ENCODE measurements at regions not wholly inside any gene's neighbourhood (a gene's known extent, or its start where the extent isn't known, plus 50 kb on each side); places are given as distances from the start of the nearest gene placed in this dataset.
"Not testable (repeated sequence)": the region's sequence is repeated elsewhere in the genome, so short reads cannot be mapped to it uniquely, and the experiment has no call there.

DNA sequence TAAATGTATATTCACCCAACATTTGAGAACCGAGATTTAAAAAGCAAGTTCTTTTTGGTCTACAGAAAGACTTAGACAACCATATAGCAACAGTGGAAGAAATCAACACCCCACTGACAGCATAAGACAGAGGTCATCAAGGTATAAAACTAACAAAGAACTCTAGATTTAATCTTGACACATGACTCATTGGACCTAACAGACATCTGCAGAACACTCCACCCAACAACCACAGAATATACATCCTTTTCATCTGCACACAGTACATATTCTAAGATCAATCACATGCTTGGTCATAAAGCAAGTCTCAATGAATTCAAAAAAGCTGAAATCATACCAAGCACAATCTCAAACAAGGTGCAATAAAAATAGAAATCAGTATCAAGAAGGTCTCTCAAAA, 65.8 kb downstream of the SPIN4 start:
- DNase-seq = no peak
- Mint-ChIP-seq H3K4me1 (ENCODE audit: low read depth) (no peaks in the 10 kb centered on the region), H3K36me3 (ENCODE audit: low read depth) (no peaks in the 10 kb centered on the region), H3K27me3 (peaks cover 20% of the 10 kb centered on the region), H3K4me3 (no peak overlapping the region), H3K9me3 (peaks cover 4% of the 10 kb centered on the region), H3K27ac (no peak overlapping the region)

GRCh38 chrX:63284659-63285058, 66.5 kb downstream of the SPIN4 start:
- H3K4me1 Mint-ChIP-seq (ENCODE audit: low read depth) = no peaks in the 10 kb centered on the region
- H3K4me3 Mint-ChIP-seq = no peak overlapping the region
- H3K9me3 Mint-ChIP-seq = peaks cover 4% of the 10 kb centered on the region
- no peak for DNase-seq
- H3K27ac Mint-ChIP-seq = no peak overlapping the region
- H3K36me3 Mint-ChIP-seq (ENCODE audit: low read depth) = no peaks in the 10 kb centered on the region
- H3K27me3 Mint-ChIP-seq = peaks cover 19% of the 10 kb centered on the region

- peaks cover 4% of the 10 kb centered on the region for H3K9me3 Mint-ChIP-seq
- H3K36me3 Mint-ChIP-seq (ENCODE audit: low read depth) = no peaks in the 10 kb centered on the region
- no peak overlapping the region for H3K4me3 Mint-ChIP-seq
- no peak overlapping the region for H3K27ac Mint-ChIP-seq
- peaks cover 10% of the 10 kb centered on the region for H3K27me3 Mint-ChIP-seq
- DNase-seq = no peak
- H3K4me1 Mint-ChIP-seq (ENCODE audit: low read depth) = no peaks in the 10 kb centered on the region
These were observed 67.8 kb downstream of the SPIN4 start for GRCh38 chrX:63283348-63283747.

GRCh38 chrX:63282828-63283227, 68.3 kb downstream of the SPIN4 start:
- Mint-ChIP-seq H3K9me3 (peaks cover 4% of the 10 kb centered on the region), H3K4me1 (ENCODE audit: low read depth) (no peaks in the 10 kb centered on the region)
- no peak for DNase-seq

DNA sequence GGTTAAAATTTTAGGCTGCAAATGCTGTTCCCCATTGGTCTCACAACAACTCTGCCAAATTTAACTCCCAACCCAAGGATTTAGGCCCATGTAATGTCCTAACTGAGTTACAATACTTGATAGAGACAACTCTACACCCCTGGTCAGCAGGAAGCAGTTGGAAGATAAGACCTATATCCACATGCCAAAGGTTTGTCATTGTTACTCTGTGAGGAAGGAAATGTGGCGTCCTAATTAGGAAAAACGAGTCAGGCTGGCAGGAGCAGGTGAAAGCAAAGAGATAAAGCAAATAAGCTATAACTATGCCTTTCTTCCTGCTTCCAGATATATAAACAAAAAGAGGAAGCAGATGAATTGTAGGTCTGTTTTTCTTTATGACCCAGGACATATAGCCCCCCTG, 69.1 kb downstream of the SPIN4 start:
- H3K27ac Mint-ChIP-seq = no peak overlapping the region
- no peak for DNase-seq
- no peaks in the 10 kb centered on the region for H3K36me3 Mint-ChIP-seq (ENCODE audit: low read depth)
- peaks cover 4% of the 10 kb centered on the region for H3K9me3 Mint-ChIP-seq
- H3K4me3 Mint-ChIP-seq = no peak overlapping the region
- no peaks in the 10 kb centered on the region for H3K4me1 Mint-ChIP-seq (ENCODE audit: low read depth)
- peaks cover 10% of the 10 kb centered on the region for H3K27me3 Mint-ChIP-seq

More at GRCh38 chrX:63282828-63283227, 68.3 kb downstream of the SPIN4 start:
- Mint-ChIP-seq H3K36me3 (ENCODE audit: low read depth) (no peaks in the 10 kb centered on the region), H3K4me3 (no peak overlapping the region), H3K27ac (no peak overlapping the region), H3K27me3 (peaks cover 10% of the 10 kb centered on the region)

GRCh38 chrX:63281465-63281864, 69.7 kb downstream of the SPIN4 start:
- no peaks in the 10 kb centered on the region for H3K4me1 Mint-ChIP-seq (ENCODE audit: low read depth)
- no peak overlapping the region for H3K27ac Mint-ChIP-seq
- no peaks in the 10 kb centered on the region for H3K36me3 Mint-ChIP-seq (ENCODE audit: low read depth)
- peaks cover 4% of the 10 kb centered on the region for H3K9me3 Mint-ChIP-seq
- DNase-seq = no peak
- no peak overlapping the region for H3K4me3 Mint-ChIP-seq
- peaks cover 6% of the 10 kb centered on the region for H3K27me3 Mint-ChIP-seq

DNA sequence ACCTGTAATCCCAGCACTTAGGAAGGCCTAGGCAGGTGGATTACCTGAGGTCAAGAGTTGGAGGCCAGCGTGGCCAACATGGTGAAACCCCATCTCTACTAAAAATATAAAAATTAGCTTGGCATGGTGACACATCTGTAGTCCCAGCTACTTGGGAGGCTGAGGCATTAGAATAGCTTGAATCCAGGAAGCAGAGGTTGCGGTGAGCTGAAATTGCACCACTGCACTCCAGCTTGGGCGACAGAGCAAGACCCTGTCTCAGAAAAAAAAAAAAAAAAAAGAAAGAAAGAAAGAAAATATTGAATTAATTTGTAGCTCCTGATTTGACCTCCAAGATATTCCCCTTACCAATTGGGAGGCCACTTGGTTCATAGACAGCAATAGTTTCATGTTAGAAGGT, 73.7 kb downstream of the SPIN4 start:
- not testable (repeated sequence) for H3K27ac Mint-ChIP-seq; H3K9me3 Mint-ChIP-seq; H3K4me1 Mint-ChIP-seq (ENCODE audit: low read depth); H3K4me3 Mint-ChIP-seq; H3K36me3 Mint-ChIP-seq (ENCODE audit: low read depth); DNase-seq
- H3K27me3 Mint-ChIP-seq = peaks cover 14% of the 10 kb centered on the region

- Mint-ChIP-seq H3K27ac (no peak overlapping the region), H3K4me3 (no peak overlapping the region)
- DNase-seq = peak; percentile 44
These were observed 76.0 kb downstream of the SPIN4 start for GRCh38 chrX:63275127-63275526.

DNA sequence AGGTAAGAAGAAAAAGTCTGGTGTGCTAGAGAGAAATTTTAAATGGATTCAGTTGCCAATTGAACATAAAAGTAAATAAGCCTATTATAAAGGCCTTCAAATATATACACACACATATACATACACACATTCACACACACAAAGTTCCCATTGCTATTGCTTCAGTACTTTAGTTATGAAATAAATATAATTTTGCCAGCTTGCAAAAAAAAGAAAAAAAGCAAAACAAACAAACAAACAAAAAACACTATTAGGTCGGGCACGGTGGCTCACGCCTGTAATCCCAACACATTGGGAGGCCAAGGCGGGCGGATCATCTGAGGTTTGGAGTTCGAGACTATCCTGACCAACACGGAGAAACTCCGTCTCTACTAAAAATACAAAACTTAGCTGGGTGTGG, 80.3 kb downstream of the SPIN4 start:
- Mint-ChIP-seq H3K36me3 (ENCODE audit: low read depth) (no peaks in the 10 kb centered on the region), H3K4me1 (ENCODE audit: low read depth) (no peaks in the 10 kb centered on the region), H3K4me3 (no peak overlapping the region), H3K9me3 (no peaks in the 10 kb centered on the region), H3K27ac (no peak overlapping the region), H3K27me3 (peaks cover 28% of the 10 kb centered on the region)
- DNase-seq = no peak

More at GRCh38 chrX:63275127-63275526, 76.0 kb downstream of the SPIN4 start:
- H3K36me3 Mint-ChIP-seq (ENCODE audit: low read depth) = no peaks in the 10 kb centered on the region
- no peaks in the 10 kb centered on the region for H3K4me1 Mint-ChIP-seq (ENCODE audit: low read depth)
- H3K9me3 Mint-ChIP-seq = no peaks in the 10 kb centered on the region
- peaks cover 17% of the 10 kb centered on the region for H3K27me3 Mint-ChIP-seq

DNA sequence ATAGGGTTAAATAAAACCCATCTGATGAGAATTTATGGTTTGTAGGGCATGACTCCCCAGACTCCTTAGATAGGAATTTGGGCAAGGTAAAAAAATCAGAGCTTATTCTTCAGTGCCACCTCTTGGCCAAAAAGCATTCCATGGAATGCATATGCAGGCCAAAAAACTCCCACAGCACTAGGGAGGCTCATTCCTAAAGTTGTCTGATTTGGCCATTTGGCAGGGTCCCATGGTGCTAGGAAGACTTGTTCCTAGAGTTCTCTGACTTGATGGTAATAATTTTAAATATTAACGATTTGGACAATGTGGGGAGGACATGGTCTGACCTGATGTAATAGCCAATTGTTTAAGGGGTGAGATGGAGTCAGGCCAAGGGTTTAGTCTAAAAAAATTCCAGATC, 93.0 kb downstream of the SPIN4 start:
- Mint-ChIP-seq H3K36me3 (ENCODE audit: low read depth) (no peaks in the 10 kb centered on the region), H3K4me1 (ENCODE audit: low read depth) (no peaks in the 10 kb centered on the region), H3K27me3 (peaks cover 8% of the 10 kb centered on the region), H3K4me3 (no peak overlapping the region), H3K27ac (no peak overlapping the region), H3K9me3 (peaks cover 2% of the 10 kb centered on the region)
- no peak for DNase-seq

DNA sequence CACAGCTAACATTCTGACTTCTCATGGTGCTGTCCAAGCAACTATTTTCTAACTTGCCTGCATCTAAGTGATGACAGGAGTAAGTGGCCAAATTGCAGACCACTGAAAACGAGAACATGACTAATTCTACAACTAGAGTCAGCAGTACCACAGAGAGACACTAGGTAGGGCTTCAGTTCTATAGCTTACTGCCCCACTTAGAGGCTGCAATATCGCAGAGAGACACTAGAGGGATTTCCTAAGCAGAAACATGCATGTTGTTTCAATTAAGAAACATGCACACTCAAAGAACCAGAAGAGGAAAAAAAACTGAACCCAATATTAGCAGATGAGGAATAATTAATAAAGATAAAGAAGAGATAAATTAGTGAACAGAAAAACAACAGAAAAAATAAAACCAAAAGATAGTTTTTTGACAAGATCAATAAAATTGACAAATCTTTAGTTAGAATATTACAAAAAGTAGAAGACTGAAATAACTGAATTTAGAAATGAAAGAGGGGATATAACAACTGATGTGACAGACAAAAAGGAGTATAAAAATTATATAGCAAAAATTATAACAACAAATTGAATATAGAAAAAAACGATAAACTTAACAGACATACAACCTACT, 100.8 kb downstream of the SPIN4 start:
- H3K36me3 Mint-ChIP-seq (ENCODE audit: low read depth) = no peaks in the 10 kb centered on the region
- H3K27me3 Mint-ChIP-seq = peaks cover 17% of the 10 kb centered on the region

DNA sequence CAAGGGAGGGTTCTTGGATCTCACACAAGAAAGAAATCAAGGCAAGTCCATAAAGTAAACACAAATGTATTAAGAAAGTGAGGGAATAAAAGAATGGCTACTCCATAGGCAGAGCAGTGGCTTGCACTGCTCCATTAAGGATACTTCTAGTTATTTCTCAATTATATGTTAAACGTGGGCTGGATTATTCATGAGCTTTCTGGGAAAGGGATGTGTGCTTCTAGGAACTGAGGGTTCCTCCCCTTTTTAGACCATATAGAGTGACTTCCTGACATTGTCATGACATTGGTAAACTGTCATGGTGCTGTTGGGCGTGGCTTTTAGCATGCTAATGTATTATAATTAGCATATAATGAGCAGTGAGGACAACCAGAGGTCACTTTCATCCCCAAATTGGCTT, 108.4 kb downstream of the SPIN4 start:
- H3K36me3 Mint-ChIP-seq (ENCODE audit: low read depth); H3K4me3 Mint-ChIP-seq; DNase-seq; H3K4me1 Mint-ChIP-seq (ENCODE audit: low read depth); H3K9me3 Mint-ChIP-seq; H3K27me3 Mint-ChIP-seq; H3K27ac Mint-ChIP-seq: not testable (repeated sequence)

More for the DNA sequence above, 100.8 kb downstream of the SPIN4 start:
- no peak for DNase-seq
- H3K4me3 Mint-ChIP-seq = no peak overlapping the region
- H3K9me3 Mint-ChIP-seq = no peaks in the 10 kb centered on the region
- H3K4me1 Mint-ChIP-seq (ENCODE audit: low read depth) = no peaks in the 10 kb centered on the region
- no peak overlapping the region for H3K27ac Mint-ChIP-seq

DNA sequence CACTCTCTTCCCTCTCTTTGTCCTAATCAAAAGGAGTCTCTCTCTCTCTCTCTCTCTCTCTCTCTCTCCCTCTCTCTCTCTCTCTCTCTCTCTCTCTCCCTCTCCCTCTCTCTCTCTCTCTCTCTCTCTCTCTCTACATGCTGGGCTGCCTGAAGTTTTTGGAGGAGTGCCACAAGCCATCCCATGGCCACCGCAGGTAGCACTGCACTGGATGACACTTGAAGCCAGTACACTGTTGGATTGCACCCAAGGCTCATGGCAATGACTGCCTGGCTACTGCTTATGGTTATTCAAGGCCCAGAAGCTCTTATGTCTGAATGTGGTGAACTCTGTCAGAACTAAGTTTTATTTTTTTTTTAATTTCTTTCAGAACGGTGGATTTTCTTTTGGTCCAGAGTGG, 115.2 kb downstream of the SPIN4 start:
- H3K9me3 Mint-ChIP-seq; DNase-seq; H3K27me3 Mint-ChIP-seq; H3K27ac Mint-ChIP-seq; H3K4me1 Mint-ChIP-seq (ENCODE audit: low read depth); H3K4me3 Mint-ChIP-seq; H3K36me3 Mint-ChIP-seq (ENCODE audit: low read depth): not testable (repeated sequence)

DNA sequence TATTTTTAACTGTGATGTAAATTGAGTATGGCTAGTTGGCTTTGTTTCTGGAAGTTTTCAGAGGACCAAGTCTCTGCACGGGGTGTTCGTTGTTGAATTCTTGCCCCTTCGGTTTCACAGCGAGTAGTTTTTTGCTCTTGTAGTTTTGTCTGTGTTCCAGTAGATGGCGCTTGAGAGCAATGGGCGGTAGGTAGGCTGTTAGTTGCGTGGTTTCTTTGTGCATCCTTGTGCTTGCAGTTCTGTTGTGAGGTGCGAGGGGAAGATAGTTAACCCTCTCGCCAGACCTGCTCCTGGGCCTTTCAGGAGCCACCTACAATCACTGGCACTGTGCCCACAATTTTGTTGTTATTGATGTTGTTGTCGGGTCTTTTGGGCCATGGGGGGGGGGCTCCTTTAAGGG, 118.1 kb downstream of the SPIN4 start:
- H3K27ac Mint-ChIP-seq; H3K36me3 Mint-ChIP-seq (ENCODE audit: low read depth); H3K4me3 Mint-ChIP-seq; H3K27me3 Mint-ChIP-seq; H3K4me1 Mint-ChIP-seq (ENCODE audit: low read depth); H3K9me3 Mint-ChIP-seq; DNase-seq: not testable (repeated sequence)

GRCh38 chrX:63218202-63218601, 132.9 kb downstream of the SPIN4 start:
- not testable (repeated sequence) for DNase-seq; H3K4me1 Mint-ChIP-seq (ENCODE audit: low read depth); H3K27ac Mint-ChIP-seq; H3K36me3 Mint-ChIP-seq (ENCODE audit: low read depth); H3K27me3 Mint-ChIP-seq; H3K9me3 Mint-ChIP-seq; H3K4me3 Mint-ChIP-seq

DNA sequence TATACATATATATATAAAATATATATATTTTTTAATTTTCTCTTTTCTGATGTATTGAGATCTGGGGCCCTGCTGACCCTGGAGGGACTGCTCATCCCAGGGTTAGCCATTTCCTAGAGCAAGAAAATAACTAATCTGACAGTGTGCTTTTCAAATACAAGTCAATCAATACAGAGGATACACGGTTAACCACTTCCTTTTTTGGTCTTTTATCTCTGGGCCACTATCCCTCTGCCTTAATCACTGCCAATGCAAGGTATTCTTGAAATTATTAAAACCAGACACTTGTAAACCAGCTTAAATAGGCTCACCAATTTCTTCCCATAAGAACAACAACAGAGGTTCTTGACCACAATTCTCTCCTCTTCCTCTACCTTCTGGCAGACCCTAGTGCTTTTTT, 133.6 kb downstream of the SPIN4 start:
- H3K36me3 Mint-ChIP-seq (ENCODE audit: low read depth); H3K4me3 Mint-ChIP-seq; H3K9me3 Mint-ChIP-seq; DNase-seq; H3K4me1 Mint-ChIP-seq (ENCODE audit: low read depth); H3K27ac Mint-ChIP-seq; H3K27me3 Mint-ChIP-seq: not testable (repeated sequence)
